Stimulated activated CD4-positive, alpha-beta T cell treated with anti-CD3 and anti-CD28 coated beads, Interleukin-12 subunit alpha, Interleukin-12 subunit beta, amount 100 ng/mL, for 4 hours (primary cell): ENCODE measurements at regions not wholly inside any gene's neighbourhood (a gene's known extent, or its start where the extent isn't known, plus 50 kb on each side); places are given as distances from the start of the nearest gene placed in this dataset.
"Not testable (repeated sequence)": the region's sequence is repeated elsewhere in the genome, so short reads cannot be mapped to it uniquely, and the experiment has no call there.

ENCODE experiments used
- DNase-seq: peaks from one replicate; pipeline ENCODE4 v3.0.0-alpha.2; 2020

DNA sequence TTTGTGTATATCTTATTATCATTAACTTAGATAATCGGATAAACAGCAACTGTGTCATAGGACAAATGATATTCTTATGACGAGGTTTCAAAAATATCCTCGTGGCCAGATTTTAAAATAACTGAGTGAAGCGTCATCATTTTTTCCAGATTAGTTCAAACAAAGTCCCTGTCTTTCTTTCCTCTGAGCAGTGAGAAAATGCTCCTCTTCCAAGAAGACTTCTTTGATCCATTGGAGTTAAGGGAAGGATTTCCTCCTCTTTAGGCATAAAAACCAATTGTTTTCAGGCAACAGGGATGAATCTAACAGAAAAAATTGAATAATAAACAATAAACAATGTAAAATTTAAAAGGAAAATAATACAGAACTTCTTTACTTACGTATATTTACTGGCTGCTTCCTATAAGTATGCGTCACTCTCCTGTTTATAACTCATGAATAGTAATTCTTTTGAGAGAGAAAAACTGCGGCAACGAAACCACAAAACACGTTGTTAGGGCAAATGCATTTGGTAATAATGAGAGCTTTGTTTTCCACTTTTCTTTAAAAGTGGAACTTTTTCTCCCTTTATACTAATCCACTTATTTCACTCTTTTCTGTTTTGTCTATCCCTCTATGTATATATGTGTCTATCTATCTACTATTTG, 419.4 kb upstream of the ONECUT1 start:
- no peak for DNase-seq

GRCh38 chr15:53208751-53209150, 418.6 kb upstream of the ONECUT1 start:
- no peak for DNase-seq

DNA sequence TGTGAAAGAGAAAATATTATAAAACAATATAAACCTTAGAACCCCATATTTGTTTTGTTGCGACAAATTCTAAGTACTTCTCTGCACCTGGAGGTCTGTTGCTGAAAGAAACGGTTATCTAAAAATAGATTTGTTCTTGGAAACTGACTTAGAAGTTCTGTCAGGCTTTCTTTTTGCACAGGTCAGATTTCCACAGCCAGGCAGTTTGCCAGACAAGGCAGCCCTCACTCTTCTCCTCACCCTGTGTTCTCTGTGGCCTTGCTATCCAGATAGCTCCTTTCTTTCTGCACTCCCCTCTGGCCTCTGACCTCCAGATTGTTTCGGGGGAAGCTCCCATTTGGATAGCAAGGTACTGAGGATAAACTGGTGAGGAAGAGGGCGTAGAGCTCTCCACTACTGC, 413.3 kb upstream of the ONECUT1 start:
- no peak for DNase-seq

- DNase-seq, result no peak
These were observed 412.7 kb upstream of the ONECUT1 start for GRCh38 chr15:53202876-53203275.

DNA sequence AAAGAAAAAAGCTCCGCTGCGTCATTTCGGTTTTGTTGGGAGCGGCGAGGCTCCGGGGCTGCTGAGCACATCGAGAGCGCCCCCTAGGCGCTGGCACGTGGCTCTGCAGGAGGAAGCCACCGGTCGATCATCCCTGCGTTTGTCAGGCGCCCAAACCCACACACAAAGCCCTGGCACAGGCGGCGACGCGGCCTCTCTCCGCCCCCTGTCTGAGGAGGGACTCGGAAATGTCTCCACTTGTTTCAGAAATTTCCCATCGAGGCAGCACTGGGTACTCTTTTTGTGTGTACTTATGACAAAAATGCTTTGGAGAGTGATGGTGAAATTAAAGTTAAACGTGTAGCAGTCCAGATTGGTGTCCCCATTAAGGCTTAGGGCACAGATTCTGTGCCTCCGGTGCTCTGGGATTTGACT, 407.3 kb upstream of the ONECUT1 start:
- peak; percentile 12 for DNase-seq

DNA sequence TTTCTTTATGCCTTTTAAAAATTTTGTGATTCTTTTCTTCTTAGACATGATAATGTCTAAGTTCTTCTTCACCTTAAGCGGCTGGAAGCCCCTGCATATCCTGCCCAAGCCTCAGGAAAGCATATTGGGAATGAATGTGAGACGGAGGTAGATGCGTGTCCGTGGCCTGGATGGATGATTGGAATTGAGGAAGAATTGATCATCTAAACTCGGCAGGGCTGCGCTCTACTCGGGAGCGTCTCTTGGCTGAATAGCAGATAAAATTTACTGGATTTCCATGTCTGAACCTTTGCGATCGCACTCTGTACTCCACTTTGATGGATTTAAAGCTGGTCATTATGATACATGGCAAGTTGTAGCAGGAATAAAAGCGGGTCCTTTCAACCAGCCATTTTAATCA, 406.7 kb upstream of the ONECUT1 start:
- DNase-seq, result no peak

- no peak for DNase-seq
These were observed 406.1 kb upstream of the ONECUT1 start for GRCh38 chr15:53196242-53196641.

DNA sequence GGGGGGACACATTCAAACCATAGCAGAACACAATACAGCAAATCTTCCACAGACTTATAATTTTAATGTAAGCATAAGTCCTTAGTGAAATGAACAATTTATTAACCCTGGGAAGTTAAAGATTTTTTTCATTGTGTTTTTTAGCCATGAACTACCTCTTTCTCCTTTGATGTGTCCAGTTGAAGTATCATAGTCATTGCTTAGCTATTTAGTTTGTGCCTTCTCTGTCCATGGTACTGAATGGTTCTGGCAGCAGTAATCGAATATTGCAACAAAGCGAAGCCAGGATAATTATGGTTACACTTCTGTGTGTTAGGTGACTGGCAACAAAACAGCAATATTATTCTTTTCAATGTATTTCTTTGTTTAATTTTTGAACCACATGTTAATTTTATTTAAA, 403.0 kb upstream of the ONECUT1 start:
- no peak for DNase-seq

DNA sequence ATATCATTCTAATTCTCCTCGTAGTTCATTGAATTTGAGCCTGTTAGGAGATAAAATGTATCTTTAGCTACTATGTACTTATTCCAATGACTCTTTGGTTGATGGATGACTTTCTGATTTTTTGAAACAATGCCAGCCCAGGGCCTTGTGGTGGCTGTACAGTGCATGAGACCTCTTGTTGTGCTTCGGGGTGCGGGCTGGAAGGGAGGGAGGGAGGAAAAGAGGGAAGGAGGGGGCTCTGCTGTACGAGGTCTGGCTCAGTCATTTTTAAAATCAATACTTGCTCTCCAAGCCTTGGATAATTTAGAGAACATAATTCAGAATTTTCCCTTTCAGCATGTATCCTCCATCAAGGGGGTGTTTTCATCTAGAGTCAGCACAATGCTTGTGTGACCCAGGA, 399.7 kb upstream of the ONECUT1 start:
- no peak for DNase-seq

- not testable (repeated sequence) for DNase-seq
These were observed 393.3 kb upstream of the ONECUT1 start for GRCh38 chr15:53183449-53183848.

DNA sequence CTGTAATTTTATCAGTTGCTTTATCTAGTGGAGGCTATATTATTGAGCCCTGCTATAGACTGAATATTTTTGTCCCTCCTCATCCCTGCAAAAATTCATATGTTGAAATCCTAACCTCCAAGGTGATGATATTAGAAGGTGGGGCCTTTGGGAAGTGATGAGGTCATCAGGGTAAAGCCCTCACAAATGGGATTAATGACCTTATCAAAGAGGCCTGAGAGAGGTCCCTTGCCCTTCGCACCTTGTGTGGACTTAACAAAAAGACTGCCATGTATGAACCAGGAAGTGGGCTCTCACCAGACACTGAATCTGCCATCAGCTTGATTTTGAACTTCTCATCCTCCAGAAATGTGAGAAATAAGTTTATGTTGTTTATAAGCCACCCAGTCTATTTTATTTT, 381.4 kb upstream of the ONECUT1 start:
- no peak for DNase-seq

DNA sequence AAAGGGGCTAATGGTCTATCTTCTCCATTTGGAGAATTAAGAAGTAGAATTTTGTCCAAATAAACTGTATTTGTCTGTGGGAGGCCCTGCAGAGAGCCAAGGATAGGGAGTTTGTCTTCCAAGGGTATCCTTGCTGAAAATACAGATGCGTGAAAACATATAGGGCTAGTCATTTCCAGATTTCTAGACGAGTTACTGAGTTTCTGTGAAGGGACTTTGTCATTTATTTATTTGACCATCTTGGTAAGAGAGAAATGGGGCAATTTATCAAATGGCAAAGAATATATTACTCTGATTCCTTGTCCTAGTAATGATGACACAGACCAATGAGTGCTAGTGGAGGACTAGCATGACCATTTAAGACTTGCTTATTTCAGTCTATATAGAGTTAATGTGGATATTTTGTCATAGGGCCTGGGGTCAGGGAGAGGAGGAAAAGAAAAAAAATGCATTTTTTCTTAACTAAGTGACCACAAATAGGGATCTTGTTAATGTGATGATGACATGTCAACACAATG, 376.6 kb upstream of the ONECUT1 start:
- no peak for DNase-seq

DNA sequence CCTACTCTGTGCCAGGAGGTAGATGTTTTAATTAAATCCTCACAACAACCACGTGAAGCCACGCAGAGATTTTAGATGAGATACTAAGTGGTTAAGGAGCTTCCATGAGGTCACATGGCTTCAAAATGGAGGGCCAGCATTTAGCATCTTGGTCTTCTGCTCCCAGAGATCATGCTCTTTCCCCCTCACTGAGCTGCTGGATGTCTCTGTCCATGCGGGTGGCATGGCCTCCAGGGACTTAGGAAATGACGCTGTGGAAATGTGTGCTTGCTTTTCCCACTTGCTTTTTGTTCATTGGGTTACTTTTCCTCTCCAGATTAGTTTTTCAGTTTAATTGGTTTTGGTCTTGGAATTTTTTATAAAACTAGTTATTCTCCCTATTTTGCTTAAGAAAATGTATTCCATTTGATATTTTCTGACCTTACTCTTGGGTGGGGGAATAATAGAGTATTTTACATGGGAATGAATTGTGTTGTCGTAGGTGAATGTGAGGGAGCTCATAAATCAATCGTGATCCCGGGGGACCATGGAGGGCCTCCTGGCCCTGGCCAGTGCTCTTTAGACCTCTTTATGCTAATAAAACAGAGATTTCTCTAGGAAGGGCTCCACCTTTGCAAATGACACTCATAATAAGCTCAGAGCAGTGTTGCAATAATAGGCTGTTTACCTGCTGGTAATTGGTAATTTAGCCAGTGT, 376.0 kb upstream of the ONECUT1 start:
- DNase-seq, result no peak

DNA sequence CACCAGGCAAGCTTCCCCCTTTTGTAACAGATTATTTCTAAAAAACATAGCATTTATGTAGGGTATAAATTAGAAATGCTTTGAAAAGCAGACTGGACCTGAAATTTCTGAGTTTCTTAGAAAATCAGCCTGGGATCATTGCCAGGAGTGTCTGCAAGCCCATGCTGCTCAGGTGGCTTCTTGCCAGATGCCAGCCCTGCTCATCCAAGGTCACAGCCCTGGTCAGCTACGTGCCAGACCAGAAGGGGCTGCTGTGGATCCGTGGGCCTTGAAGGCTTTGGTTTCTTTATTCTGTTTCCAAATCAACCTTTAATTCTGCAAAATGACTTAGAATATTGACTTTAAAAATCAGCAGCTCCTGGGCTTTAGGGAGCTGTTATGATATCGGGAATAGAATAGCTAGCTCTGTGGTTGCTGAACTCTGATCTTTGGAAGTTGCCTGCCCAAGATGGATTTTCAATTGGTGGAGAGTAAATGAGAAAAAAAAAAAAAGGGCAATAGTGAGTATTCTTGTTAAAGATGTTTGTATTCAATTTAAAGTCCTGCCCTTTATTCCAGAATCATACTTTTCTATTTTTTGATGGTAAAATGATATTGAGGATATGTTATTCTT, 370.1 kb upstream of the ONECUT1 start:
- DNase-seq, result no peak

GRCh38 chr15:53159458-53159857, 369.3 kb upstream of the ONECUT1 start:
- DNase-seq, result no peak

- no peak for DNase-seq
These were observed 368.9 kb upstream of the ONECUT1 start for GRCh38 chr15:53158995-53159394.

DNA sequence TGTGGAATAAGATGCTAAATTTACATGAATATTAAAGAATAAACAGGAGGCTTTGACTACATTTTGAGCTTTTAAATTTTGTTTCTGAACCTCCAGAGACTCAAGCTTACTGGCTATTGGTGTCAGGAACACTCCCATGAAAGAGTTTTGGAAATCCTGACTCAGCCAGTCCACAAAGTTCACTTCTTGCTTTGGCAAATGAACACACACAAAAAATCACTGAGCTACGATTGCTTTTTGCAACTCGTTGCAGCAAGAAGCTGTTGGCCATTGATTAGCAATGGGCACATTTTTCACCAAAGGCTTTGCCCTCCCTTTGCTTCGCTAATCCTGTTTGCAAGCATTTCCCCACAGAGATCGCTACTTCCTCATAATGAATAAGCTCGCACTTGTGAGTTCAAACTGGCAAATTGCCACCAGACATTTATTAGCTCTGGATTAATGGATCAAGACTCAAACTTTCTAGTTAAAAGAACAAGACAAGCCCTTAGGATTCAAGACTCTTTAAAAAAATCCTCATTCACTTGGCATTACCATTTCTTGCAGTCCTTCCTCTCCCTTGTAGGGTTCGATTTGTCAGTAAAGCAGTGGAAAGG, 343.2 kb upstream of the ONECUT1 start:
- DNase-seq, result no peak

DNA sequence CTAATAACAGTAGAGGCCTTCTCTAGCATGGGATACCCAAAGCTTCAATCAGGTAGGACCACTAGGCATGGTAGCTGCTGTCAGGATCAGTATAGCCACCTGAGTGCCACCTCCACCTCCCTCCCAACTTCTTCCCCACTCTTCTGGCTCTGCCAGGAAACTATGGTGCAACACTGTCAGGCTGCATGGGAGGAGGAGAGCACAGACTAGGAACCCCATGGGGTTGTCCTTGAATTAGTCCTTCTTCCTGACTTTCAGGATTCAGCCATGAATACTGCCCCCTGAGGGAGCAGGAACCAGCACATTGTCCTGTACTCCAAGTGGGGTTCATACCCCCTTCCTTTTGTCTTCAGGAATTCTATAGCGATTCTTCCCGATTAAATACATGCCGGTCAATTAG, 340.8 kb upstream of the ONECUT1 start:
- DNase-seq, result no peak

DNA sequence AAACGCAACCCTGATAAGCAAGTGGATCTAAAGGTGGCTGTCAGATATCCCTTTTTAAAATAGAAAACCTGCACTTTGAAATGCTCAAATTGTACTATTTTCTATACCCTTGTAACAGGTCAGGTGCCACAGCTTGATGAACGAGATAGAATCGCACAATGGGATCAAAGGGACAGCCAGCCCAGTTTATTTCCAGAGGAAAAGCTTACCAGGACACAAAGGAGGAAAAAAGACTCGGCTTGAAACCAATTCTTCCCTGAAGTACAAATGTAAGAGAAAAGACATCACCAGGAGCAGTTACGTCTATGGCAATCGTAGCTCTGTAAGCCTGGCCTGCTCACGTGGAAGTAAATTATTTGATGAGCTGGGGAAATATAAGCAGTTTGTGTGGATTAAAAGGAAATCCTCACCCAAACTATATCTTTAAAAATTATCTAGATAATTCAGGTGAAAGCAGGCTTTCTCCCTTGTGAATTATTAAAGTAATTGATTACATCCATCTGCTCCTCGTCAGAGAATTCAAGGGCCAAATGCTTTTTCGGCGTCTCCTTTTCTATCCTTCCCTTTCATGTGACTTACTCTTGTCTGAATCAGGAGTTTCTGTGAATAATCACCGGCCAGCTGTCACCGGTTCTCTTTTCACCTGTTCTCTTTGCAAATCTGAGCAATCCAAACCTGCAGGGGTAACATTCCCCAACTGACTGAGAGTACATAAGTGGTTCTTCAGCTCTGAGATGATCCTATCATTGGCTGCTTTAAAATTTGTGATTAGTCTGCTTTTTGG, 339.2 kb upstream of the ONECUT1 start:
- DNase-seq, result no peak

GRCh38 chr15:53128652-53129051, 338.5 kb upstream of the ONECUT1 start:
- DNase-seq, result no peak

DNA sequence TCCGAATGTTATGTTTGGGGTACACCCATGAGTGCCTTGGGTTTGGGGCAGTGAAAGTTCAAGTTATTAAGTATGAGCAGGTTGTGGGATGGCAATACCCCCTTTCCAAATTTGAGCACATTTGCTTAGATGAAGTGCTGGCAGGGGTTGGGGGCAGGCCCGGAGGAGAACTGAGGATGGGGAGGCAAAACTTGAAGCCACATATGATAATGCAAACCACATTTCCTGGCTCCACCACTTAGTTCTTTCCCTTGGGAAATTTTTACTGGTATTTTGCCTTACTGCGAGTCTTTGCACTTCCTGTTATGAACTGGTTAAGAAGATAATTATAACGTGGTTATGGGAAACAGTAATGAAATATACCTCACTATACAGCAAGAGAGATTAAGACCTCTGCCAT, 336.0 kb upstream of the ONECUT1 start:
- no peak for DNase-seq

DNA sequence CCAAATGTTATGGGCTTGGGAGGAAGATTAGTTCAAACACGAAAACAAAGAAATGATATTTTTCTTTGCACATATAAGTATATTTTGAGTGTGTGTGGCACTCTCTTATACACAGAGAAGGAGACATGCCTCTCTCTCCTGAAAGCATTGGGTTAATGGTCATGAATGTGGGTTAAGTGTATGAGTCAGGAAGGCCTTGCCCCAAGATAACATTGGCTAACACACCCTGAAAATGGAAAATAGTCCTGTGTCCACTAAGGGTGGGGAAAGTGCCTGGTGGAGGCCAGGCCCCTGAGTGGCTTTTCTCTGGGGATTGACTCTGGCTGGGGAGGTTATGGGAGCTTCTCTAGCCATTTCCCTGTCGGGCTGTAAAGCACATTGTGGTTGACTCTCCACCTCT, 332.7 kb upstream of the ONECUT1 start:
- DNase-seq, result no peak

DNA sequence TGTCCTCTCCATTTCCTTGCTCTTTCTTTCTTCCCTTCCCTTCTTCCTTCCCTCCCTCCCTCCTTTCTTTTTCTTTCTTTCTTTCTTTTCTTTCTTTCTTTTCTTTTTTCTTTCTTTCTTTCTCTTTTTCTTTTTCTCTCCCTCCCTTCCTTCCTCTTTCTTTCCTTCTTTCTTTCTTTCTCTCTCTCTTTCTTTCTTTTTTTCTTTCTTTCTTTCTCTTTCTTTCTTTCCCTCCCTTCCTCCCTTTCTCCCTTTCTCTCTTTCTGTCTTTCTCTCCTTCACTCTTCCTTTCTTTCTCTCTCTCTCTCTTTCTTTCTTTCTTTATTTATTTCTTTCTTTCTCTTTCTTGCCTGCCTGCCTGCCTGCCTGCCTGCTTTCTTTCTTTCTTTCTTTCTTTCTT, 326.8 kb upstream of the ONECUT1 start:
- DNase-seq, result not testable (repeated sequence)
